ENCODE measurements at regions not wholly inside any gene's neighbourhood (a gene's known extent, or its start where the extent isn't known, plus 50 kb on each side); places are given as distances from the start of the nearest gene placed in this dataset.

- no peak for TF ChIP-seq CTCF (IDR thresholded peaks at IDR 0.05)
- no peak for TF ChIP-seq ZFX (IDR thresholded peaks at IDR 0.05; ENCODE audit: borderline replicate concordance)
Measured at GRCh38 chr14:104471114-104471513, 108.5 kb upstream of the C14orf180 start.

Measured in 22Rv1 (cell line).